ENCODE measurements at regions not wholly inside any gene's neighbourhood (a gene's known extent, or its start where the extent isn't known, plus 50 kb on each side); places are given as distances from the start of the nearest gene placed in this dataset.

DNA sequence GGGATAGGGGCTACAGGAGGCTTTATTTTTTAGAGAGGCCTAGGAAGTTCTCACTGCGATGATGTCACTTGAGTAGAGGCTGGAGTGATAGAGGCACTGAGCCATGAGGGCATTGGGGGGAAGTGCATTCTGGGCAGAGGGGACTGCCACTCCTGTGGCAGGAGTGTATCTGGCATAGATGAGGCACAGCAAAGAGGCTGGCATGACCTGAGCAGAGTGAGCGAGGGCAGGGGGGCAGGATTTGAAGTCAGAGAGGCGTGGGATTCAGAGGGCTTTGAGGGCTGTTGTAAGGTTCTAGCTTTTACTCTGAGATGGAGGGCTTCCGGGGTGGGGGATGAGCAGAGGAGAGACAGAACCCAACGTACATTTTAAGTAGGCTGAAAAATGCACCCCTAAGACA, 91.9 kb upstream of the SH3PXD2B start:
- intact Hi-C loops (cut with micrococcal nuclease): no loop called here
- peaks cover 18 to 74% of the 10 kb centered on the region in 2 experiments; a peak in 4 of 5 replicates for H3K27me3 ChIP-seq (ENCODE audit: control insufficient read depth in 2 of 2, insufficient read depth in 2 of 2, low read length in 2 of 2)
- FAIRE-seq: no peak

More for the DNA sequence above, 91.9 kb upstream of the SH3PXD2B start:
- H3K9me3 ChIP-seq (replicated peaks; ENCODE audit: control insufficient read depth, insufficient read depth, low read depth, low read length): no peaks in the 10 kb centered on the region
- no peaks in the 10 kb centered on the region for H3K9me1 ChIP-seq (ENCODE audit: control insufficient read depth, insufficient read depth, low read length)
- TF ChIP-seq ZNF24 (IDR thresholded peaks at IDR 0.05) (no peak), ZNF699 (CRISPR knock-in tag; IDR thresholded peaks at IDR 0.05; ENCODE audit: insufficient replicate concordance) (no peak), SMAD2 (IDR thresholded peaks at IDR 0.05; ENCODE audit: low read depth, low read length) (no peak)
- TF ChIP-seq, protein P1, sequence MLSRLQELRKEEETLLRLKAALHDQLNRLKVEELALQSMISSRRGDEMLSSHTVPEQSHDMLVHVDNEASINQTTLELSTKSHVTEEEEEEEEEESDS (CRISPR knock-in tag; IDR thresholded peaks at IDR 0.05): no peak
- TF ChIP-seq, protein P2, sequence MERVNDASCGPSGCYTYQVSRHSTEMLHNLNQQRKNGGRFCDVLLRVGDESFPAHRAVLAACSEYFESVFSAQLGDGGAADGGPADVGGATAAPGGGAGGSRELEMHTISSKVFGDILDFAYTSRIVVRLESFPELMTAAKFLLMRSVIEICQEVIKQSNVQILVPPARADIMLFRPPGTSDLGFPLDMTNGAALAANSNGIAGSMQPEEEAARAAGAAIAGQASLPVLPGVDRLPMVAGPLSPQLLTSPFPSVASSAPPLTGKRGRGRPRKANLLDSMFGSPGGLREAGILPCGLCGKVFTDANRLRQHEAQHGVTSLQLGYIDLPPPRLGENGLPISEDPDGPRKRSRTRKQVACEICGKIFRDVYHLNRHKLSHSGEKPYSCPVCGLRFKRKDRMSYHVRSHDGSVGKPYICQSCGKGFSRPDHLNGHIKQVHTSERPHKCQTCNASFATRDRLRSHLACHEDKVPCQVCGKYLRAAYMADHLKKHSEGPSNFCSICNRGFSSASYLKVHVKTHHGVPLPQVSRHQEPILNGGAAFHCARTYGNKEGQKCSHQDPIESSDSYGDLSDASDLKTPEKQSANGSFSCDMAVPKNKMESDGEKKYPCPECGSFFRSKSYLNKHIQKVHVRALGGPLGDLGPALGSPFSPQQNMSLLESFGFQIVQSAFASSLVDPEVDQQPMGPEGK (CRISPR knock-in tag; IDR thresholded peaks at IDR 0.05; ENCODE audit: borderline replicate concordance): no peak
- no peak overlapping the region for H3K9ac ChIP-seq (ENCODE audit: insufficient read depth in 1 of 2, low read depth in 2 of 2, low read length in 2 of 2)
- no peaks in the 10 kb centered on the region for H3K36me3 ChIP-seq (ENCODE audit: control insufficient read depth, insufficient read depth, low read length)
- no peak overlapping the region for H3K27ac ChIP-seq (ENCODE audit: extremely low read depth, low read depth, low read length)
- WGBS (ENCODE audit: insufficient coverage, low coverage, missing lambda C conversion rate): 0% methylated on average over 5 of the region's 5 CpGs
- no peaks in the 10 kb centered on the region for H3K79me2 ChIP-seq (ENCODE audit: control insufficient read depth, insufficient read depth, low read length)
- peaks cover 0 to 5% of the 10 kb centered on the region in 2 experiments; a peak in 1 of 5 replicates for H3K4me1 ChIP-seq (replicated peaks in 1 of 2; ENCODE audit: control insufficient read depth in 2 of 2, insufficient read depth in 2 of 2, low read length in 2 of 2)
- no peak overlapping the region for H3K4me3 ChIP-seq
- peaks cover 4% of the 10 kb centered on the region; the same call in 1 of the 2 replicates for H4K20me1 ChIP-seq (replicated peaks; ENCODE audit: control insufficient read depth, insufficient read depth, low read length)
- DNase-seq (ENCODE audit: extremely low read depth in 1 of 4, low spot score in 3 of 4) (no peak), ATAC-seq (no peak)
- no TSS peak for BruUV-seq (replicated peaks)
- H2AFZ ChIP-seq (ENCODE audit: low read depth, low read length): no peak overlapping the region
- ChIA-PET CTCF (ENCODE audit: low intra/inter-chr PET ratio) (no interaction called here), POLR2A (no interaction called here)
- H3K4me2 ChIP-seq (ENCODE audit: insufficient read depth, low read length): no peak overlapping the region
- in situ Hi-C loops (cut with MboI): no loop called here
